Astrocyte of the cerebellum (primary cell): ENCODE measurements at regions not wholly inside any gene's neighbourhood (a gene's known extent, or its start where the extent isn't known, plus 50 kb on each side); places are given as distances from the start of the nearest gene placed in this dataset.

ENCODE experiments used
- DNase-seq: peaks from one replicate; pipeline ENCODE4 v3.0.0-alpha.2; 2011; ENCODE audit warnings: low read depth
- H3K4me3 ChIP-seq: 2 replicates; pipeline ENCODE4 v1.5.1; 2011; ENCODE audit warnings: mild to moderate bottlenecking, low read depth, low read length, moderate library complexity
- in situ Hi-C: cut with HindIII; loops from 2 replicates; pipeline ENCODE4 v1.10.0; 2017; ENCODE audit warnings: low sequenced_read_pairs
- TF ChIP-seq, protein P1 (sequence below): IDR thresholded peaks from 2 replicates; pipeline ENCODE4 v1.5.1; 2012; ENCODE audit warnings: low read length, low read depth, moderate library complexity, mild to moderate bottlenecking; ENCODE audit errors: missing control alignments

DNA sequence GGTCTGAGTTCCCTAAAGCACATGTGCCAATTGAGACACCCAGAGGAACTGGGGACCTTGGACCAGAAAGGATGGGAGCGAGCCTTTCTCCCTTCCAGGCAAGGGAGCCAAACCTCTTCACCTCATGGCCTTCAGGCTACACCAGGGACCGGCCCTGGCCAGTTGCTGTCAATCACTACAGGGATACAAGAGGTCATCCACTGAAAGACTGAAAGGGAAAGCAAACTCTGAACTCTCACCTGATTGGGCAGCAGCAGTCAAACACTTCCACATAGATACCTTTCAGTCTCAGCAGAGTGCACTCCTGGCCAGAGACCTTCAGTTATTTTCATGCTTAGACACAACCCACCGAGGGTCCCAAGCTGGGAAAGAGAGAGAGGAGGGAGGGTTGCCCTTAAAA, 1956.0 kb upstream of the LRRTM1 start:
- no peak overlapping the region for H3K4me3 ChIP-seq
- no peak for DNase-seq
- TF ChIP-seq, protein P1, sequence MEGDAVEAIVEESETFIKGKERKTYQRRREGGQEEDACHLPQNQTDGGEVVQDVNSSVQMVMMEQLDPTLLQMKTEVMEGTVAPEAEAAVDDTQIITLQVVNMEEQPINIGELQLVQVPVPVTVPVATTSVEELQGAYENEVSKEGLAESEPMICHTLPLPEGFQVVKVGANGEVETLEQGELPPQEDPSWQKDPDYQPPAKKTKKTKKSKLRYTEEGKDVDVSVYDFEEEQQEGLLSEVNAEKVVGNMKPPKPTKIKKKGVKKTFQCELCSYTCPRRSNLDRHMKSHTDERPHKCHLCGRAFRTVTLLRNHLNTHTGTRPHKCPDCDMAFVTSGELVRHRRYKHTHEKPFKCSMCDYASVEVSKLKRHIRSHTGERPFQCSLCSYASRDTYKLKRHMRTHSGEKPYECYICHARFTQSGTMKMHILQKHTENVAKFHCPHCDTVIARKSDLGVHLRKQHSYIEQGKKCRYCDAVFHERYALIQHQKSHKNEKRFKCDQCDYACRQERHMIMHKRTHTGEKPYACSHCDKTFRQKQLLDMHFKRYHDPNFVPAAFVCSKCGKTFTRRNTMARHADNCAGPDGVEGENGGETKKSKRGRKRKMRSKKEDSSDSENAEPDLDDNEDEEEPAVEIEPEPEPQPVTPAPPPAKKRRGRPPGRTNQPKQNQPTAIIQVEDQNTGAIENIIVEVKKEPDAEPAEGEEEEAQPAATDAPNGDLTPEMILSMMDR = no peak
- in situ Hi-C loops = no loop called here

DNA sequence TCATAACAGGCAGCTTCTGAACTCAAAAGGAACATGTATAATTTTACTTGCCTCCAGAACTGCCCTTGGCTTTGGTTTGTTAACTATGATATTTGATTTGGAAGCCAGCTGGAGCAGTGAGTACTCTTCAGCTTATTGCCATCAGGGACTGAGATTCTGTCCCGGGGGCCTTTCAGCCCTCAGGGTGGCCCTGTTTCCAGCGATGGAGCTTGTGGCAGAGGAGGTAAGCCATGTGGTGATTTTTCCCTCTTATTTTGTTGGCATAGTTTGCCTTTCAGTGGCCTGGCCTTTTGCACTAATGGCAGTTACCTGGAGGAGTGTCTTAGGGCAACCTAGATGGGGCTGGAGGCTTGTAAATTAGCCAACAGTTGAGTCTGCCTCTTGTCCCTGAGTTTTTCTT, 1955.0 kb upstream of the LRRTM1 start:
- in situ Hi-C loops = no loop called here
- TF ChIP-seq, protein P1 = no peak
- no peak for DNase-seq
- H3K4me3 ChIP-seq = no peak overlapping the region

DNA sequence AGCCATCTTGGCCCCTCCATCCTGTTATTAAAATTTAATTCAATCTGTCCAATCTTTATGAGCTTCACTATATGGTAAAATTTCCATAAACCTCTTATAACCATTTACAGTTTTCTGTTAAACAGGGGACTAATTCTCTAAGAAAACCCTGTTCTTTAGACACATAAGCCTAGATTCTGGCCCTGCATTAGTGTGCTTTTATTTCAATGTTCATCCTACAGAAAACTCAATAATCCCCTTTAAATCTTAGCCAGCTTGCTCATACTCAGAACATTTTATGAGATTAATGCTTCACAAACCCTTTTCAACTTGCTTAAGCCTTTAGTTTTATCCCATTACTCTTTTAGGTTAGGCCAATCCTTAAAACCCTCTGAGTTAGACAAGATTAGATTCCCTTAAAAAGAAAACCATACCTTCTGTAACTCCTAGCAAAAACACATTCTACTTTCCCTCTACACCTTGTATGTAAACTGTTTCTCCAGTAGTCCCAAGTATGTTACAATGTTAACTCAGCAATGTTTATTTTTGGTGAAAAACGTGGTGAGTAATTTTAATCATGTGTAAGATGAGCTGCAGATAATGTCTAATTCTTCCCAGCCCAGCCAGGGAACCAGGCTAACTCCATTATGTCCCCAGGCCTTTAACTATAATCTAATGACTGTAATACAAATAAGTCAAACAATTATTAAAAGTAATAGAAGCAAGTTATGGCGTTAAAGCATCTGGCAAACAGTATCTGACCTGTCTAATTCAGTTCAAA, 1953.4 kb upstream of the LRRTM1 start:
- DNase-seq = no peak
- in situ Hi-C loops = no loop called here
- H3K4me3 ChIP-seq = no peak overlapping the region
- TF ChIP-seq, protein P1 = no peak

DNA sequence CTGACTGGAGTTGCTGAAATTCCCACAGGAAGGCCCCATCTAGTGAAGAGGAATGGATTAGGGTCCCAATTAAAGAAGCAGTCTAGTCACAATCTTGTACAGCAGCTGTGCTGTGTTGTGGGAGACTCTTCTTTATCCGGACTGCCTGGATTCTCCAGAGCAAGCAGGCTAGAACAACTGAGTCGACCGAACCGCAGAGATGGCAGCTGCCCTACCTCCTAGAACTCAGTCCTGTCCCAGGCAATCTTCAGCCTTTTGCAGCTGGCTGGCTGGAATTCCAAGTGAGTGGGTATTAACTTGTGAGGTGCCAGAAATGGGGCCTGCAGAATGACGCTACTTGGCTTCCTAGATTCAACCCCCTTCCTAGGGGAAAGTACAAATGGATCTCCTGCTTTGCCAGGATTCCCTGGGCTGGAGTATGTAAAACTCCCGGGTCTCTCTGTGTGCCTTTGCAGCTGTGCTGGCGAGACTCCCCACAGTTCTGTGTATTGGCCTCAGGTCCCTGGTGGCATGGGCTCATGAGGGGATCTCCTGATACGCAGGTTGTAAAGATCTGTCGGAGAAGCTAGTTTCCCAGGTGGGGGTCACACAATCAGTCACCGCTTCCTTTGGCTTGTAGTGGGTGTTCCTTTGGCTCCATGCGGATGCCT, 1952.6 kb upstream of the LRRTM1 start:
- H3K4me3 ChIP-seq = no peak overlapping the region
- no peak for DNase-seq
- in situ Hi-C loops = no loop called here
- TF ChIP-seq, protein P1 = no peak

DNA sequence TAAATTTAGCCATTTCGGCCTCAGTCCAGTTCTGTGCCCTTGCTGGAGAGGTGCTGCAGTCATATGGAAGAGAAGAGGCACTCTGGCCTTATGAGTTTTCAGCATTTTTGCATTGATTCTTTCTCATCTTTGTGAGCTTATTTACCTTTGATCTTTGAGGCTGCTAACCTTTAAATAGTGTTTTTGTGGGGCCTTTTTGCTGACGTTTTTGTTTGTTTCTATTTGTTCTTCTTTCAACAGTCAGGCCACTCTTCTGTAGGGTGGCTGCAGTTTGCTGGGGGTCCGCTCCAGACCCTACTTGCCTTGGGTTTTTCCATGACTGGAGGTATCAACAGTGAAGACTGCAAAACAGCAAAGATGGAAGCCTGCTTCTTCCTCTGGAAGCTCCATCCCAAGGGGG, 1951.7 kb upstream of the LRRTM1 start:
- DNase-seq = no peak
- TF ChIP-seq, protein P1 = no peak
- H3K4me3 ChIP-seq = no peak overlapping the region
- in situ Hi-C loops = no loop called here

DNA sequence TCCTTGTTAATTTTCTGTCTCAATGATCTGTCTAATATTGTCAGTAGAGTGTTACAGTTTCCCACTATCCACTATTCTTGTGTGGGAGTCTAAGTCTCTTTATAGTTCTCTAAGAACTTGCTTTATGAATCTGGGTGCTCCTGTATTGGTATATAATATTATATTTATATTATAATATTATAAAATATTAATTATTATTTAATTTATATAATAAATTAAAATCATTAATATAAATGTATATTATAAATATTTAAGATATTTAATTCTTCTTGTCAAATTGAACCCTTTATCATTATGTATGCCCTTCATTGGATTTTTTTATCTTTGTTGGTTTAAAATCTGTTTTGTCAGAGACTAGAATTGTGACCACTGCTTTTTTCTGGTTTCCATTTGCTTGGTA, 1950.2 kb upstream of the LRRTM1 start:
- no peak overlapping the region for H3K4me3 ChIP-seq
- TF ChIP-seq, protein P1 = no peak
- no peak for DNase-seq
- in situ Hi-C loops = no loop called here
